HTR-8/SVneo (cell line): ENCODE measurements at regions not wholly inside any gene's neighbourhood (a gene's known extent, or its start where the extent isn't known, plus 50 kb on each side); places are given as distances from the start of the nearest gene placed in this dataset.
A peak's percentile ranks its signal among the peaks of the same experiment; 100 is the strongest.

Experiments used
- DNase-seq: peaks from one replicate; pipeline ENCODE4 v3.0.0; 2011; ENCODE audit warnings: low spot score, mixed read lengths; ENCODE audit not compliant: insufficient read length
- FAIRE-seq: peaks from 2 replicates; lab custom pipeline; 2011; peaks lifted over from hg19 to GRCh38; lab: Jason Lieb, UNC

GRCh38 chr17:72575542-72576233 lies 454.9 kb downstream of the SOX9 start:
- FAIRE-seq, result no peak

DNA sequence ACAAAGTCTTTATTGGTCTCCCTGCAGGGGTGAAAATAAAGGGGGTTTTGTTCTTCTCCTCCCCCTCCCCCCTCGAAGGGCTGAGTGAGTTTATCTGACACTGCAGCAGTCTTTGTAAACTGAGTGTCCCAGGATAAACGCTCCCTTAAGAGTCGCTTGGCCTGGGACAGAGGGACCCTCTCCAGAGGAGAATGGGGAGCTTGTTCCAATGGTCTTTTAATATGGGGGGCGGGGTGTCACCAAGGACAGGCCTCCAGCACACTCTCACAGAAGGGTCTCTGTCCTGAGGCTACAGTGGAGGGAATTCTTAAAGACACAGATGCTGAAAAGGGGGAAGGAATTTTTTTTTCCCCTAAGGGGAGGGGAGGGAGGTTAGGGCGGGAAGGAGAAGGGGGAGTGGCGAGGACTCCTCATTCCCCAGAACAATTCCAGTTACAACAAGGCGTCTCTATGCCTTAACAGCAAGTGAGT lies 455.5 kb downstream of the SOX9 start:
- no peak for DNase-seq
- FAIRE-seq, result no peak

More at GRCh38 chr17:72575542-72576233, 454.9 kb downstream of the SOX9 start:
- no peak for DNase-seq

DNA sequence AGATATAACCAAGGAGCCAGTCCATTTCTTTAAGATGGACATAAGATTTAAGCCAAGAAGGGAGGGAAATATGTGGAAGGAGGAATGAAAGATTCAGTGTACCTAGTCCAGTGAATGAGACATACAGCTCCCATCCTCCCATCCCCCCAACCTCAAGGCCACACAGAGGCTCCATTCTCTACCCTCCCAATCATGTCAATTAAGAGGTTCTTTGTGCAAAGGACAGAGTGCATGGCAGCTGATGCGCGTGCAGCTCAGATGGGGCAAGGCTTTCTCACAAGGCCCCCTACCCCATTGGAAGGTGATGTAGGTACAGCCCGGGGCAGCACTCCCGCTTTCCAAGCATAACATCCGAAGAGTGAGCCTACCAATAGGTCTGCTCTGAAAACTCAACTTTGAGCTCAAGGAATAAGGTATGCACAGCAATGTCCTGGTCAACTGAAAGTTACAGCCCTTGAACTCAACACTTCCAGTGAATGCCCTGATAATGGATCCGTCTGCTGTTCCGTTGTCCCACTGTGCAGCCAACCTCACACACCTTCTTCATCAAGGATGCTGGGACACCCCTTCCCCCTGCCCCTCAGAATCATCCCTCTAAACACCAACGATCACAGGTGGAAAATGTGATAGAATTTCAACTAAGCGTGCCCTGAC lies 458.1 kb downstream of the SOX9 start:
- peak; percentile 67 for FAIRE-seq

GRCh38 chr17:72579990-72580320 lies 459.1 kb downstream of the SOX9 start:
- FAIRE-seq, result no peak
- no peak for DNase-seq

More for the DNA sequence above, 458.1 kb downstream of the SOX9 start:
- DNase-seq, result no peak

DNA sequence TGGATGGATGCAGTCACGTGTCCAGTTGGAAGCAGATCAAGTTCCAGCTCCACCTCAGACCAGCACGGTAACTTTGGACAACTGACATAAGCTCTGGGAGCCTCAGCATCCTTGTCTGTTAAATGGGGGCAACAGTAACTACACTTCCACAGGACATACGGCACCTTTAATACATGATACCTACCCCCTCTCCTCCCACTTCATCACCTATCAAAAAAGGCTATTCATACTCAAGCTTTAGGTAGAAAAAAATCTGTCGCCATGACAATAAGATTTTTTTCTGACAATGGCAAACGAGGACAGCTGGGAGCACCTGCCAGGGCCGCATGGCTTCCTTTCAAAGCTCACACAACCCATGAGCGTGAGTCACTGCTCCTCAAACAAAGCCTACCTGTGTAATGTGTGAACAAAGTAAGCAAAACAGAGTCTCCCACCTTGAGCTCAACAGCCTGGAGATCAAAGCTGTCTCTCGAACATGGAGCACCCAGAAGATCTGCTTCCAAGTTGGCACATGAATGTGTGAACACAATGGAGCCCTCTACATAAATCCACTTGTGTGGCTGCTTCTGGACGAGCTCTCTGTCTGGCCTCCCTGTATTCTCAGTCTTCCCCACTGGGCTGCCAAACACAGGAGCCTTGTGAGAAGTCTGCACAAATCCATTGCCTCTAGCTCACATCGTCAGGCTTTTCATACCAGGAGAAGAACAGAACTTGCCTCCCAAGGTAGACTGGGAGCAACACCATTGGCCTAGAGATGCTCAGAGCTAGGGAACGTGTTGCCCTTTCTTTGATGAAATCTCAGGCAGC lies 459.7 kb downstream of the SOX9 start:
- peak; percentile 52 for FAIRE-seq
- DNase-seq, result no peak

DNA sequence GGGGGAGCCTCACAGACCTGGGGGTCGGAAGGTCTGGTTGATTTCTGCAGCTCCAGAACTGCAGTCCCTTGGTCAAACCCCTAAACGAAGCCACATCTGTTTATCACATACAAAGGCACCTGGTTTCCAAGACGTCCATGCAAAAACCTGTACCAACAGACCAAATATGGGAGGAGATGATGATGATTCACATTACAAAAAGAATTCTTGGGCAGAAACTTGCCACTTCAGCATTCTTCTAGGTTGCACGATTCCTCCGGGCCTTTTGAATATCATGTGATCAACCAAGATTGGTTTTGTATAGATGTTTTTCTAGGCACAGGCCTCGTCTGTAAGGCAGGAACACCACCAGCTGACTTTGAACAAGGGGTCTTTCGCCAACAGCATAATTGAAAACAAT lies 466.3 kb downstream of the SOX9 start:
- no peak for DNase-seq

GRCh38 chr17:72587773-72588511 lies 467.1 kb downstream of the SOX9 start:
- no peak for FAIRE-seq
- no peak for DNase-seq

More for the DNA sequence above, 466.3 kb downstream of the SOX9 start:
- FAIRE-seq, result no peak

DNA sequence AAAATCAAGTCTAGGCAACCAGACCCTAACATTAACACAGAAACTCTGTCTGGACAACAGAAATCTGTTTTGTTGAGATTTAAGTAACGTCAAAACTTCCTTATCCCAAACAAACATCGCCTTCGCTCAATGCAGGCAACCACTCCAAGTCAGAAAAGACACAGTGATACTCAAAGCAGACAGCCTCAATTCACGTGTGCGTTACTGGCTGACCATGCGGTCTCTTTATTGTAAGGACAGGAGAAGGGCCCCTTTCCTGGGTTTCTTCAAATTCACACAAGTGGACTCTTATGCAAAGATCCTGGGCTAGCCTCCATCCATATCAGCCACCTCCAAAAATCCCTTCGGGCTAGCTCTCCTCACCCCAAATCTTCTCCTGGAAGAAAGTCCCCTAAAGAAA lies 467.7 kb downstream of the SOX9 start:
- DNase-seq, result no peak

DNA sequence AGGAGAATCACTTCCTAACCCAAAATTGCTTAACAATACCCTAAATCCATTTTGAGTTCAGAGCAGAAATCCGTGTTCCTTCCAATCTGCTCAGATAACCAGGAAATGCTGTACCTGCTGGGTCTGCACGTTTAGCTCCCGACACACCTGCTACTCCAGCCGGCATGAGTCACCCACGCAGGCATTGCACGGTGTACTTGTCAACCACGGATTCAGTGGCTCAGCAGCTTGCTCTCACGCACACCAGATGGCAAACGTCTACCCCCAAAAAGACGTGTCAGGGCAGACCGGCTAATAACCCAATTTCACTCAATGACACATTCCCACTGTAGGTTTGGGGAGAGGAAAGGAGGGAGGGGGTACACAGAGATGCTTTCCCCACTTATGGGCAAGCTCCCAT lies 468.1 kb downstream of the SOX9 start:
- FAIRE-seq (no peak), DNase-seq (no peak)

More for the DNA sequence above, 467.7 kb downstream of the SOX9 start:
- FAIRE-seq, result no peak

DNA sequence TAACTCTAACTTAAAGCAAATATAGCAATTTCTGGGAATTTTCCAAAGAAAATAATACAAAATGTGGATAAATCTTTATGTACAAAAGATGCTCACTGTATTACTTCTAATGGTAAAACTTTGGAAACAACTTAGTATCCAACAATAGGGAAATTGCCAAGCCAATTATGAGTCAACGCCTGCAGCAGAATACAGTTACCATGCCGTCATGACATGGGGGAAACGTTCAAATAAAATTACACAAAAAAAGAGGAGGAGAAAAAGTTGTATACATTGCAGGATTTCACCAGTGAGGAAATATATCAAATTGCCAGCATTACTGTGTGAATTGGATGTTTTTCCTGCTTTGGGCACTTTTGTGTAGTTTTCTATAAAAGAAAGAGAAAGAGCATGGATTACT lies 469.6 kb downstream of the SOX9 start:
- DNase-seq (no peak), FAIRE-seq (no peak)

GRCh38 chr17:72590882-72591281 lies 470.1 kb downstream of the SOX9 start:
- FAIRE-seq (no peak), DNase-seq (no peak)

GRCh38 chr17:72591289-72592241 lies 470.7 kb downstream of the SOX9 start:
- peak; percentile 92 for FAIRE-seq
- no peak for DNase-seq

DNA sequence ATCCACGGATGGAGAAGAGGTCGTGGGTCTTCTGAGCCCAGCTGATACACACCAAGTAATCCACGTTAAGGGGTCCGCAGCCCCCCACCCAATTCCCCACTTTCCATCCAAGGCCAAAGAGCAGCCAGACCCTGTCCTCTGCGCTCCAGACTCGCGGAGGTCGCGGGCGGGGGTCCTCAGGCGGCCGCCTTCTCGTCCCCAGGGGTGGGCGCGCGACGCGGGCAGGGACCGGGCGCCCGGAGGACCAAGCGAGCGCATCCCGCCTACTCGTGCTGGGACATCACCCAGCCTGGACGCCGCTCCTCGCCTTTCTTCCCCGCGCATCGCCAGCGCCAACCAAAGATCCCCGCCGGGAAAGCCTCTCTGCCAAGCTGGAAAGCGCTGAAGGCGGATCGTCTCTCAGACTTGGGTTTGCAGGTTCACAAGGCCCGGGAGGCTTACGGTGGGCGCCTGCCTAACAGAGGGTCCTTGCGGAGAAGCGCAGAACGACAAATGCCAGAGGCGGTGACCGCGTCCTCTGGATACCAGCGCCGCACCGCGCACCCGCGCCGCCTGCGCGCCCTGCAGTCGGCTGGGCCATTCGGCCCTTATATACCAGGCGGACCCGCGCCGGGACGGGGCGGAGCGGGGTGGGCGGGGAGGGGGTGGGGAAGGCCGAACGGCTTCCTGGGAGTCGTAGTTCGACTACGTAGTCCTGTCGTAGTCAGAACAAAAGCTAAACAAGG lies 471.6 kb downstream of the SOX9 start:
- FAIRE-seq (peak; percentile 92), DNase-seq (peak; percentile 98)

- FAIRE-seq (no peak), DNase-seq (no peak)
Observed at GRCh38 chr17:72592967-72593325, 472.1 kb downstream of the SOX9 start.

GRCh38 chr17:72594248-72594647 lies 473.4 kb downstream of the SOX9 start:
- DNase-seq (no peak), FAIRE-seq (no peak)
